K562 (cell line): ENCODE measurements at regions not wholly inside any gene's neighbourhood (a gene's known extent, or its start where the extent isn't known, plus 50 kb on each side); places are given as distances from the start of the nearest gene placed in this dataset.

Experiments
- ATAC-seq: fragments of 200-7000 bp; cut with Tn5 transposase; 3 replicates; pipeline ENCODE4 v1.9.1; 2020; ENCODE audit warnings: moderate library complexity
- BruUV-seq: library from RNA; stranded (reverse); fragments of 400-500 nt; replicated peaks from 2 replicates; lab custom pipeline; 2021; lab: Mats Ljungman, UMichigan
- CTCF ChIA-PET: fragments of 300-600 bp; formaldehyde crosslinking; extraction: SDS; loops from one replicate; lab custom pipeline; 2021; ENCODE audit warnings: low intra/inter-chr PET ratio; lab: Yijun Ruan, JAX
- POLR2A ChIA-PET: fragments of 300-600, 350-650 bp; sonication (Branson Sonifier 250); formaldehyde crosslinking; extraction: SDS; loops from one replicate; lab custom pipeline; 2021; ENCODE audit warnings: antibody characterized with exemption, inconsistent platforms; lab: Yijun Ruan, JAX
- DNase-seq, 4 experiments: peaks; one replicate each; pipeline versions ENCODE4 v3.0.0 to v3.0.0-alpha.2; 2011 to 2018; ENCODE audit warnings: low spot score in 3 of 4, mixed read lengths in 3 of 4; ENCODE audit errors: extremely low read depth in 1 of 4
- FAIRE-seq: peaks from 2 replicates; lab custom pipeline; 2011; peaks lifted over from hg19 to GRCh38; lab: Jason Lieb, UNC
- H2AFZ ChIP-seq: 2 replicates; pipeline ENCODE4 v1.6.0; 2011; ENCODE audit warnings: low read depth, low read length, control low read depth, inconsistent platforms
- H3K27ac ChIP-seq: fragments of 200-600 bp; 3 replicates; pipeline ENCODE4 v1.8.0; 2011; ENCODE audit warnings: low read depth, mild to moderate bottlenecking, control low read depth, inconsistent platforms, low read length, moderate library complexity, mixed read lengths; ENCODE audit errors: extremely low read depth
- H3K27me3 ChIP-seq, 2 experiments: fragments of 300-600 bp in 1 of 2; 2 replicates in 1 of 2; 3 replicates in 1 of 2; pipeline versions ENCODE4 v1.6.0 to v1.8.0; 2011; ENCODE audit warnings: inconsistent platforms in 2 of 2, low read length in 2 of 2, mild to moderate bottlenecking in 1 of 2, mixed read lengths in 1 of 2, moderate library complexity in 1 of 2; ENCODE audit not compliant: control insufficient read depth in 2 of 2, insufficient read depth in 2 of 2
- H3K36me3 ChIP-seq: fragments of 300-600 bp; 3 replicates; pipeline ENCODE4 v1.8.0; 2011; ENCODE audit warnings: mild to moderate bottlenecking, low read length, inconsistent platforms; ENCODE audit not compliant: control insufficient read depth, insufficient read depth
- H3K4me1 ChIP-seq, 2 experiments: fragments of 200-600 bp in 1 of 2; replicated peaks in 1 of 2; 2 replicates in 1 of 2; 3 replicates in 1 of 2; pipeline versions ENCODE4 v1.5.1 to v1.8.0; 2011; ENCODE audit warnings: inconsistent platforms in 2 of 2, low read length in 2 of 2, mild to moderate bottlenecking in 1 of 2, mixed read lengths in 1 of 2, moderate library complexity in 1 of 2; ENCODE audit not compliant: control insufficient read depth in 2 of 2, insufficient read depth in 2 of 2
- H3K4me2 ChIP-seq: 2 replicates; pipeline ENCODE4 v1.6.1; 2011; ENCODE audit warnings: low read length, control low read depth, inconsistent platforms, mixed read lengths; ENCODE audit not compliant: insufficient read depth
- H3K4me3 ChIP-seq: fragments of 200-600 bp; sonication (generic), shearing (Covaris generic); 2 replicates; pipeline ENCODE4 v1.5.1; 2016; ENCODE audit warnings: control low read depth, inconsistent platforms
- H3K79me2 ChIP-seq: fragments of 200-600 bp; 3 replicates; pipeline ENCODE4 v1.8.0; 2011; ENCODE audit warnings: low read length, inconsistent platforms; ENCODE audit not compliant: control insufficient read depth, insufficient read depth
- H3K9ac ChIP-seq, 2 experiments: 2 replicates each; pipeline versions ENCODE4 v1.6.0 to v1.6.1; 2011; ENCODE audit warnings: low read depth in 2 of 2, low read length in 2 of 2, control low read depth in 1 of 2, inconsistent platforms in 1 of 2, mild to moderate bottlenecking in 1 of 2, mixed read lengths in 1 of 2; ENCODE audit not compliant: insufficient read depth in 1 of 2
- H3K9me1 ChIP-seq: one replicate; pipeline ENCODE4 v1.6.0; 2011; ENCODE audit warnings: inconsistent platforms, mild to moderate bottlenecking, low read length, moderate library complexity; ENCODE audit not compliant: control insufficient read depth, insufficient read depth
- H3K9me3 ChIP-seq: replicated peaks from 2 replicates; pipeline ENCODE4 v1.5.1; 2011; ENCODE audit warnings: low read depth, low read length, inconsistent platforms; ENCODE audit not compliant: control insufficient read depth, insufficient read depth
- H4K20me1 ChIP-seq: replicated peaks from 2 replicates; pipeline ENCODE4 v1.6.1; 2011; ENCODE audit warnings: low read length, inconsistent platforms, mixed read lengths; ENCODE audit not compliant: control insufficient read depth, insufficient read depth
- ETV6 ChIP-seq, 3 experiments: fragments of 150-350 bp in 1 of 3; sonication (generic) in 1 of 3; formaldehyde crosslinking in 1 of 3; IDR thresholded peaks; 2 replicates each; pipeline versions ENCODE4 v1.6.1 to v1.8.0; 2014 to 2022; ENCODE audit warnings: borderline replicate concordance in 2 of 3, low read depth in 2 of 3, antibody characterized with exemption in 1 of 3, low read length in 1 of 3, mild to moderate bottlenecking in 1 of 3, missing genetic modification reagents in 1 of 3
- GABPA ChIP-seq: fragments of 200-800 bp; sonication (Bioruptor generic); conservative IDR thresholded peaks from 2 replicates; pipeline ENCODE4 v1.6.1; 2016; ENCODE audit warnings: low read depth, missing genetic modification characterization, missing compliant biosample characterization
- KAT7 ChIP-seq: sonication (generic); formaldehyde crosslinking; IDR thresholded peaks from 2 replicates; pipeline ENCODE4 v1.8.0; 2022; ENCODE audit warnings: missing genetic modification reagents, mild to moderate bottlenecking, borderline replicate concordance
- KLF6 ChIP-seq: fragments of 250-450 bp; sonication (Bioruptor Pico); IDR thresholded peaks from 2 replicates; pipeline ENCODE4 v1.4.0; 2020; ENCODE audit warnings: mild to moderate bottlenecking, moderate library complexity, borderline replicate concordance
- MTA3 ChIP-seq: fragments of 450-650 bp; formaldehyde crosslinking; IDR thresholded peaks from 2 replicates; pipeline ENCODE4 v1.6.1; 2017; ENCODE audit warnings: mild to moderate bottlenecking, borderline replicate concordance
- WGBS: fragments of 100-300 bp; shearing (Covaris generic); methylation state at CpG from one replicate; pipeline ENCODE4 v1.1.6; 2016; ENCODE audit warnings: low coverage, mixed read lengths; ENCODE audit not compliant: insufficient coverage; ENCODE audit errors: missing lambda C conversion rate; 5-methylcytosine and 5-hydroxymethylcytosine counted together
- in situ Hi-C: fragments of 300-500 bp; cut with MboI; formaldehyde crosslinking; loops from 4 replicates; pipeline ENCODE4 v1.15.0; 2018; ENCODE audit warnings: inconsistent platforms, mixed read lengths
- intact Hi-C: fragments of 100-400 bp; cut with micrococcal nuclease; formaldehyde crosslinking; loops from 2 replicates; pipeline ENCODE4 v1.14.2; 2022
- TF ChIP-seq, protein P1 (sequence below): fragments of 250-450 bp; sonication (Bioruptor Pico); IDR thresholded peaks from 2 replicates; pipeline ENCODE4 v1.5.0; 2022; ENCODE audit warnings: mild to moderate bottlenecking
- TF ChIP-seq, protein P2 (sequence below): IDR thresholded peaks from 3 replicates; pipeline ENCODE4 v1.6.1; 2011; ENCODE audit warnings: borderline replicate concordance, mild to moderate bottlenecking, moderate library complexity; ENCODE audit not compliant: insufficient read length; ENCODE audit errors: extremely low read depth

DNA sequence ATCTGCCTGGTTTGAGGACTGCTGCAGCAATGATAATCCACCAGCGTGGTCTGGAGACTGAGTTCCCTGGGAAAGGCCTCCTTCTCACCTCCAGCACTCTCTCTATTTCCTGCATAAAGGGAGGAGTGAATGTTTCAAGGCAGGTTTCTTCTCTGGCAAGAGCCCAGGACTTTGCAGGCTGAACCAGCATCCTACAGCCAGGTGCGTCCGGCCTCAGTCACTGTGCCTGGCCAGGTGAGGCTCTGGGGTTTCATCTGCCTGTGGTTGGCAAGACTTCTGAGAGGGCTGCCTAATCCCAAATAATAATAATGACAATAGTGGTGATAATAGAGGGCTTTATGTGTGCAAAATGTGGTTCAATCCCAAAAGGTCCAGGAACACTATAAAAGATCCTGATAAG lies 269.0 kb upstream of the TBC1D5 start (continued):
- TF ChIP-seq, protein P1, sequence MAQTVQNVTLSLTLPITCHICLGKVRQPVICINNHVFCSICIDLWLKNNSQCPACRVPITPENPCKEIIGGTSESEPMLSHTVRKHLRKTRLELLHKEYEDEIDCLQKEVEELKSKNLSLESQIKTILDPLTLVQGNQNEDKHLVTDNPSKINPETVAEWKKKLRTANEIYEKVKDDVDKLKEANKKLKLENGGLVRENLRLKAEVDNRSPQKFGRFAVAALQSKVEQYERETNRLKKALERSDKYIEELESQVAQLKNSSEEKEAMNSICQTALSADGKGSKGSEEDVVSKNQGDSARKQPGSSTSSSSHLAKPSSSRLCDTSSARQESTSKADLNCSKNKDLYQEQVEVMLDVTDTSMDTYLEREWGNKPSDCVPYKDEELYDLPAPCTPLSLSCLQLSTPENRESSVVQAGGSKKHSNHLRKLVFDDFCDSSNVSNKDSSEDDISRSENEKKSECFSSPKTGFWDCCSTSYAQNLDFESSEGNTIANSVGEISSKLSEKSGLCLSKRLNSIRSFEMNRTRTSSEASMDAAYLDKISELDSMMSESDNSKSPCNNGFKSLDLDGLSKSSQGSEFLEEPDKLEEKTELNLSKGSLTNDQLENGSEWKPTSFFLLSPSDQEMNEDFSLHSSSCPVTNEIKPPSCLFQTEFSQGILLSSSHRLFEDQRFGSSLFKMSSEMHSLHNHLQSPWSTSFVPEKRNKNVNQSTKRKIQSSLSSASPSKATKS (CRISPR knock-in tag) = no peak
- no peak for TF ChIP-seq KLF6 (CRISPR knock-in tag)

DNA sequence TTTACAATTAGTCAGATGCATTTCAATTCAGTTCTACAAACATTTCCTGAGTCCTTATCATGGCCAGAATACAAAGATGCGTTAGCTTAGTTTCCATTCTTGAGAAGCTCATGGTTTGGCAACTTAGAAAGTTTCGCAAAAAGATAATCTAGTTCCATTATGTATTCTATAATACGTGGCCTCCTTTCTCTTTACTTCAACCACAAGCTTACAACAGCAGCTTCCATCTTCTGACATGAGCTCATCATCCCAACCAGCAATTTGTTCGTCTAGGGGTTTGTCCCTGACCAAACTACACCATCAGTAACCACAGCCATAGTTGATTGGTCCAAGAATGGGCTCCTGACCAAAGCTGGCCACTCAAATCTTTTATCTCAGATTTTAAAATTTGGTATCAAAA lies 267.6 kb upstream of the TBC1D5 start:
- WGBS = 4% methylated on average over 4 of the region's 4 CpGs
- no peaks in the 10 kb centered on the region; a peak in 1 of 5 replicates for H3K27me3 ChIP-seq
- no peaks in the 10 kb centered on the region for H3K4me1 ChIP-seq
- no peak overlapping the region for H2AFZ ChIP-seq
- no peaks in the 10 kb centered on the region for H4K20me1 ChIP-seq
- POLR2A ChIA-PET = interaction anchor here (0.5 to 1.0 kb wide), 2 partner anchors 37 to 167 kb away, joined by 3 read pairs; no protein-coding TSS in a partner anchor
- in situ Hi-C loops = no loop called here
- TF ChIP-seq KAT7 (CRISPR knock-in tag) = no peak
- no peak for TF ChIP-seq ETV6 (IDR thresholded peaks at IDR 0.05; ENCODE audit: borderline replicate concordance in 1 of 2, low read depth in 2 of 2, low read length in 1 of 2)
- TF ChIP-seq ETV6 (CRISPR knock-in tag; IDR thresholded peaks at IDR 0.05; ENCODE audit: borderline replicate concordance) = no peak
- no peak for TF ChIP-seq GABPA
- no peak for TF ChIP-seq MTA3
- TF ChIP-seq, protein P2, sequence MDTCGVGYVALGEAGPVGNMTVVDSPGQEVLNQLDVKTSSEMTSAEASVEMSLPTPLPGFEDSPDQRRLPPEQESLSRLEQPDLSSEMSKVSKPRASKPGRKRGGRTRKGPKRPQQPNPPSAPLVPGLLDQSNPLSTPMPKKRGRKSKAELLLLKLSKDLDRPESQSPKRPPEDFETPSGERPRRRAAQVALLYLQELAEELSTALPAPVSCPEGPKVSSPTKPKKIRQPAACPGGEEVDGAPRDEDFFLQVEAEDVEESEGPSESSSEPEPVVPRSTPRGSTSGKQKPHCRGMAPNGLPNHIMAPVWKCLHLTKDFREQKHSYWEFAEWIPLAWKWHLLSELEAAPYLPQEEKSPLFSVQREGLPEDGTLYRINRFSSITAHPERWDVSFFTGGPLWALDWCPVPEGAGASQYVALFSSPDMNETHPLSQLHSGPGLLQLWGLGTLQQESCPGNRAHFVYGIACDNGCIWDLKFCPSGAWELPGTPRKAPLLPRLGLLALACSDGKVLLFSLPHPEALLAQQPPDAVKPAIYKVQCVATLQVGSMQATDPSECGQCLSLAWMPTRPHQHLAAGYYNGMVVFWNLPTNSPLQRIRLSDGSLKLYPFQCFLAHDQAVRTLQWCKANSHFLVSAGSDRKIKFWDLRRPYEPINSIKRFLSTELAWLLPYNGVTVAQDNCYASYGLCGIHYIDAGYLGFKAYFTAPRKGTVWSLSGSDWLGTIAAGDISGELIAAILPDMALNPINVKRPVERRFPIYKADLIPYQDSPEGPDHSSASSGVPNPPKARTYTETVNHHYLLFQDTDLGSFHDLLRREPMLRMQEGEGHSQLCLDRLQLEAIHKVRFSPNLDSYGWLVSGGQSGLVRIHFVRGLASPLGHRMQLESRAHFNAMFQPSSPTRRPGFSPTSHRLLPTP = no peak
- no peaks in the 10 kb centered on the region for H3K9me1 ChIP-seq
- no peaks in the 10 kb centered on the region for H3K36me3 ChIP-seq
- H3K9me3 ChIP-seq = no peaks in the 10 kb centered on the region
- no peak overlapping the region for H3K4me3 ChIP-seq
- no peak overlapping the region for H3K27ac ChIP-seq
- no peak for DNase-seq
- no TSS peak for BruUV-seq
- no peak for FAIRE-seq
- H3K4me2 ChIP-seq = no peak overlapping the region
- ATAC-seq = no peak
- no peak overlapping the region for H3K9ac ChIP-seq
- CTCF ChIA-PET = no interaction called here
- intact Hi-C loops = no loop called here
- H3K79me2 ChIP-seq = no peaks in the 10 kb centered on the region
